ENCODE measurements at regions not wholly inside any gene's neighbourhood (a gene's known extent, or its start where the extent isn't known, plus 50 kb on each side); places are given as distances from the start of the nearest gene placed in this dataset.

DNA sequence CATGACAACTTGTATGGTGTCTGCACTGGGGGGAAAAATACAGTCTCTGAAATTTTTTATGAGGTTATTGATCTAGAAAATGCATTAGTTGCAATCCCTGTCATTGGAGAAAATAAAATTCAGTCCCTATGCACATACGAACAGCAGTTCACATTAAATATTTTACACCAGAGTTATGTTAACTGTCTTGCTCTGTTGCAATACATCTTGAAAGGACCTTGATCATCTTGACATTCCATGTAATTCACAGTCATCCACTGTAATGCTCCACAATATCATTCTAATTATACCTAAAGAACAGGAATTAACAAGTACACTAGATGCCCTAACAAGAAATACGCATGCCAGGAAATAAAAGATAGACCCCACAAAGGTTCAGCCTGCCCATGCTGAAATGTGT, 934.6 kb upstream of the PCDH10 start:
- no peaks in the 10 kb centered on the region for H3K79me1 ChIP-seq (ENCODE audit: insufficient read depth, low read depth, low read length, poor library complexity, severe bottlenecking)
- no peak overlapping the region for H4K8ac ChIP-seq (replicated peaks; ENCODE audit: insufficient read length, low read depth, low read length)
- no peak overlapping the region for H3K4ac ChIP-seq (ENCODE audit: low read depth, low read length)
- H3K27me3 ChIP-seq (ENCODE audit: insufficient read depth, low read length), result no peaks in the 10 kb centered on the region; the same call in 1 of the 2 replicates
- no peak overlapping the region for H3K18ac ChIP-seq (ENCODE audit: insufficient read length, low read depth, low read length)
- H2BK15ac ChIP-seq (ENCODE audit: low read depth, low read length), result no peak overlapping the region
- no peak overlapping the region for H2BK120ac ChIP-seq (ENCODE audit: low read depth, low read length, poor library complexity, severe bottlenecking)
- Mint-ChIP-seq H3K9me3 (no peaks in the 10 kb centered on the region), H3K27ac (no peak overlapping the region), H3K4me3 (no peak overlapping the region), H3K36me3 (ENCODE audit: insufficient read depth in 1 of 3, low read depth in 3 of 3) (no peaks in the 10 kb centered on the region), H3K27me3 (ENCODE audit: low read depth) (no peaks in the 10 kb centered on the region), H3K4me1 (no peaks in the 10 kb centered on the region)
- H3K56ac ChIP-seq (ENCODE audit: insufficient read length, low read depth, low read length), result no peak overlapping the region
- no peak overlapping the region for H3K4me2 ChIP-seq (ENCODE audit: insufficient read depth, insufficient read length, low read length)
- no peak overlapping the region for H2BK12ac ChIP-seq (ENCODE audit: insufficient read length, low read depth, low read length)
- H4K91ac ChIP-seq (ENCODE audit: insufficient read length, low read depth, low read length), result no peak overlapping the region
- H3T11ph ChIP-seq (ENCODE audit: low read length), result no peak overlapping the region
- H4K5ac ChIP-seq (ENCODE audit: insufficient read length, low read depth, low read length), result no peak overlapping the region
- no peak overlapping the region for H3K14ac ChIP-seq (ENCODE audit: insufficient read depth, low read length)
- H3K23me2 ChIP-seq (ENCODE audit: insufficient read length, low read depth, low read length, poor library complexity, severe bottlenecking), result no peaks in the 10 kb centered on the region
- no peak overlapping the region for H2AFZ ChIP-seq (ENCODE audit: low read length)
- H3K9ac ChIP-seq (ENCODE audit: extremely low read depth, insufficient read length, low read length), result no peak overlapping the region
- H3K27ac ChIP-seq (ENCODE audit: insufficient read length, low read depth, low read length), result no peak overlapping the region
- DNase-seq, result no peak
- H3K79me2 ChIP-seq (ENCODE audit: insufficient read depth, low read length), result no peaks in the 10 kb centered on the region
- H2BK20ac ChIP-seq (ENCODE audit: low read depth, low read length, poor library complexity, severe bottlenecking), result no peak overlapping the region
- no CpG with 5 or more reads among the region's 2 CpGs for WGBS (ENCODE audit: extremely low coverage, insufficient read length, low lambda C conversion rate)
- TF ChIP-seq, protein P1, sequence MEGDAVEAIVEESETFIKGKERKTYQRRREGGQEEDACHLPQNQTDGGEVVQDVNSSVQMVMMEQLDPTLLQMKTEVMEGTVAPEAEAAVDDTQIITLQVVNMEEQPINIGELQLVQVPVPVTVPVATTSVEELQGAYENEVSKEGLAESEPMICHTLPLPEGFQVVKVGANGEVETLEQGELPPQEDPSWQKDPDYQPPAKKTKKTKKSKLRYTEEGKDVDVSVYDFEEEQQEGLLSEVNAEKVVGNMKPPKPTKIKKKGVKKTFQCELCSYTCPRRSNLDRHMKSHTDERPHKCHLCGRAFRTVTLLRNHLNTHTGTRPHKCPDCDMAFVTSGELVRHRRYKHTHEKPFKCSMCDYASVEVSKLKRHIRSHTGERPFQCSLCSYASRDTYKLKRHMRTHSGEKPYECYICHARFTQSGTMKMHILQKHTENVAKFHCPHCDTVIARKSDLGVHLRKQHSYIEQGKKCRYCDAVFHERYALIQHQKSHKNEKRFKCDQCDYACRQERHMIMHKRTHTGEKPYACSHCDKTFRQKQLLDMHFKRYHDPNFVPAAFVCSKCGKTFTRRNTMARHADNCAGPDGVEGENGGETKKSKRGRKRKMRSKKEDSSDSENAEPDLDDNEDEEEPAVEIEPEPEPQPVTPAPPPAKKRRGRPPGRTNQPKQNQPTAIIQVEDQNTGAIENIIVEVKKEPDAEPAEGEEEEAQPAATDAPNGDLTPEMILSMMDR (conservative IDR thresholded peaks at IDR 0.05), result no peak
- H2AK5ac ChIP-seq (ENCODE audit: insufficient read length, low read length), result no peak overlapping the region
- H3K23ac ChIP-seq (ENCODE audit: insufficient read length, low read depth, low read length), result no peak overlapping the region
- H4K20me1 ChIP-seq (ENCODE audit: control insufficient read depth, insufficient read depth, insufficient read length), result no peaks in the 10 kb centered on the region
- no peaks in the 10 kb centered on the region for H3K9me3 ChIP-seq (ENCODE audit: control insufficient read depth, low read depth, low read length)
- H2BK5ac ChIP-seq (ENCODE audit: insufficient read length, low read length), result no peak overlapping the region
- no peaks in the 10 kb centered on the region for H3K4me1 ChIP-seq (ENCODE audit: insufficient read depth, low read length)
